OCI-LY3 (cell line): ENCODE measurements at regions not wholly inside any gene's neighbourhood (a gene's known extent, or its start where the extent isn't known, plus 50 kb on each side); places are given as distances from the start of the nearest gene placed in this dataset.

Experiments used
- CTCF ChIP-seq: fragments of 200-600, 300-600 bp; sonication (generic); IDR thresholded peaks from 2 replicates; pipeline ENCODE4 v1.5.1; 2014; ENCODE audit warnings: antibody characterized with exemption, low read length, low read depth
- EZH2phosphoT487 ChIP-seq: fragments of 200-600 bp; shearing (Covaris generic); IDR thresholded peaks from 2 replicates; pipeline ENCODE4 v1.6.1; 2018; ENCODE audit warnings: antibody characterized with exemption, mixed run types, low read depth

DNA sequence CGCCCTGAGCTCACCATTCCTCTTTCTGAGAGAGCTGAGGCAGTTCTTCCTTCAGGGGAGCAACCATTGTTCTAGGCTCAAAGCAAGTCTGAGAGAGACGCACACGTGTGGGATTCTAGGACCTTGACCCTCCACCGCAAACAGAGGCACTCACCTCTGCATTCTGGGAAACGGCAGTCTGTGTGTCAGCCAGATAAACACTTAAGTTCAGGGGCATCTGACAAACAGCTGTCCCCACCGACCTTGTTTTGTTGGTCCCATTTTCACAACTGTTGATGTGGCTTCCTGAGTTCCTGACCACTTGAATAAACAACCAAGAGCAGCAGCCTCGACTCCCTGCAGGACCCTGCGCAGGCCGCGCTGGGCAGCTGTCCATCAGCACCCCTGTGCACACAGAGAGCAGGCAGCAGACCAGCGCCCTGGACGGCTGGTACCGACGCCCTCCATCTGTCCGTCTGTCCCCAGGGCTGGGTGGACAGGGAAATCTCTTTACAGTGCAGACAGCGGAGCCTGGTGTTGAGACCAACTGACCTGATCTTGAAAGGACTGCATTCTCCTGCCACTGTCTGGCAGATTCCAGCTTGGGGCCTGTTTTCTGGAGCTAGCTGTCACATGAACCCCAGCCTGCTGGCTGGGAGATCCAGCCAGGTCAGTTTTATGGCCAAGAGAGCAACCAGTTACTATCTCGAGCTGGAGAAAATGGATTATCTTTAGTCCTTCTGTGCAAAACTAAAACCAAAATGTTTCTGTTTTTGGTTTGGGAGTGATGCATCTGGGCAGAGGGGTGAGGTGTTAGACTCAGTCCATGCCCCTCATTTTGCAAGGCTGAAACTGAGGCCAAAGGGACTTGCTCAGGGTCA, 64.2 kb downstream of the FAM43A start:
- no peak for TF ChIP-seq CTCF
- no peak for TF ChIP-seq EZH2phosphoT487
